Ishikawa (cell line): ENCODE measurements at regions not wholly inside any gene's neighbourhood (a gene's known extent, or its start where the extent isn't known, plus 50 kb on each side); places are given as distances from the start of the nearest gene placed in this dataset.

Experiments
- CEBPB ChIP-seq: IDR thresholded peaks from 2 replicates; pipeline ENCODE4 v1.6.1; 2012
- CREB1 ChIP-seq: IDR thresholded peaks from 2 replicates; pipeline ENCODE4 v1.6.1; 2012; ENCODE audit warnings: low read depth
- EGR1 ChIP-seq: IDR thresholded peaks from 2 replicates; pipeline ENCODE4 v1.6.1; 2012
- EP300 ChIP-seq: IDR thresholded peaks from 2 replicates; pipeline ENCODE4 v1.6.1; 2012; ENCODE audit warnings: borderline replicate concordance
- FOXM1 ChIP-seq: IDR thresholded peaks from 2 replicates; pipeline ENCODE4 v1.6.1; 2012; ENCODE audit warnings: low read depth, borderline replicate concordance
- MAX ChIP-seq: IDR thresholded peaks from 2 replicates; pipeline ENCODE4 v1.6.1; 2012
- NFIC ChIP-seq: IDR thresholded peaks from 2 replicates; pipeline ENCODE4 v1.6.1; 2012
- RAD21 ChIP-seq: IDR thresholded peaks from 2 replicates; pipeline ENCODE4 v1.6.1; 2012; ENCODE audit warnings: low read depth
- REST ChIP-seq: IDR thresholded peaks from 2 replicates; pipeline ENCODE4 v1.6.1; 2012; ENCODE audit warnings: low read depth, mild to moderate bottlenecking
- TAF1 ChIP-seq: IDR thresholded peaks from 2 replicates; pipeline ENCODE4 v1.6.1; 2012; ENCODE audit warnings: low read depth, mild to moderate bottlenecking
- TCF12 ChIP-seq: IDR thresholded peaks from 2 replicates; pipeline ENCODE4 v1.6.1; 2012; ENCODE audit warnings: low read depth
- TEAD4 ChIP-seq: IDR thresholded peaks from 2 replicates; pipeline ENCODE4 v1.6.1; 2012
- USF1 ChIP-seq: IDR thresholded peaks from 2 replicates; pipeline ENCODE4 v1.6.1; 2012
- YY1 ChIP-seq: IDR thresholded peaks from 2 replicates; pipeline ENCODE4 v1.6.1; 2012; ENCODE audit warnings: low read depth
- ZBTB7A ChIP-seq: IDR thresholded peaks from 2 replicates; pipeline ENCODE4 v1.6.1; 2012; ENCODE audit warnings: low read depth

- TF ChIP-seq EGR1 (no peak), MAX (no peak), RAD21 (no peak), FOXM1 (no peak), NFIC (no peak), ZBTB7A (no peak), YY1 (no peak), TAF1 (no peak), EP300 (no peak), USF1 (no peak), REST (no peak), CEBPB (no peak), TCF12 (no peak)
Observed at GRCh38 chr3:159861369-159861987, 127.2 kb upstream of the IL12A start.

GRCh38 chr3:159865041-159865579 is 123.5 kb upstream of the IL12A start:
- TF ChIP-seq YY1 (no peak), EP300 (no peak), ZBTB7A (no peak), MAX (no peak), NFIC (no peak), TEAD4 (no peak), USF1 (peak; percentile 32; the same call in 1 of the 2 replicates), FOXM1 (no peak)

GRCh38 chr3:159866201-159866746 is 122.4 kb upstream of the IL12A start:
- no peak for TF ChIP-seq CEBPB
- TF ChIP-seq REST, result no peak
- TF ChIP-seq NFIC, result no peak
- no peak for TF ChIP-seq EP300
- TF ChIP-seq TAF1, result no peak
- TF ChIP-seq FOXM1, result no peak
- TF ChIP-seq ZBTB7A, result no peak
- TF ChIP-seq YY1, result no peak
- no peak for TF ChIP-seq RAD21
- TF ChIP-seq TEAD4, result no peak
- no peak for TF ChIP-seq CREB1
- no peak for TF ChIP-seq TCF12
- TF ChIP-seq EGR1, result no peak
- TF ChIP-seq MAX, result no peak

GRCh38 chr3:159867372-159867771 is 121.3 kb upstream of the IL12A start:
- no peak for TF ChIP-seq CREB1
- TF ChIP-seq USF1, result no peak
- no peak for TF ChIP-seq MAX
- TF ChIP-seq EP300, result no peak
- TF ChIP-seq NFIC, result no peak
- TF ChIP-seq ZBTB7A, result no peak
- no peak for TF ChIP-seq TCF12

- no peak for TF ChIP-seq EP300
- no peak for TF ChIP-seq TCF12
- TF ChIP-seq MAX, result no peak
- TF ChIP-seq RAD21, result no peak
- no peak for TF ChIP-seq TAF1
- no peak for TF ChIP-seq CEBPB
- no peak for TF ChIP-seq USF1
- no peak for TF ChIP-seq TEAD4
- TF ChIP-seq EGR1, result no peak
- no peak for TF ChIP-seq FOXM1
- no peak for TF ChIP-seq ZBTB7A
- TF ChIP-seq NFIC, result no peak
- no peak for TF ChIP-seq REST
Observed at GRCh38 chr3:159870723-159871122, 117.9 kb upstream of the IL12A start.
